IMR-90 (cell line): ENCODE measurements at regions not wholly inside any gene's neighbourhood (a gene's known extent, or its start where the extent isn't known, plus 50 kb on each side); places are given as distances from the start of the nearest gene placed in this dataset.

ENCODE experiments used
- BHLHE40 ChIP-seq: fragments of 150-350 bp; IDR thresholded peaks from 2 replicates; pipeline ENCODE4 v1.6.1; 2016; ENCODE audit warnings: mild to moderate bottlenecking, low read depth, low read length
- CEBPB ChIP-seq: IDR thresholded peaks from 2 replicates; pipeline ENCODE4 v1.6.1; 2012; ENCODE audit warnings: low read depth, low read length, improper control_type of control experiment
- CHD1 ChIP-seq: IDR thresholded peaks from 2 replicates; pipeline ENCODE4 v1.6.1; 2012; ENCODE audit warnings: low read depth, low read length, improper control_type of control experiment
- CTCF ChIP-seq: conservative IDR thresholded peaks from 2 replicates; pipeline ENCODE4 v1.5.1; 2012; ENCODE audit warnings: mild to moderate bottlenecking, low read depth, low read length, improper control_type of control experiment
- ELK1 ChIP-seq: fragments of 150-350 bp; IDR thresholded peaks from 2 replicates; pipeline ENCODE4 v1.6.1; 2016; ENCODE audit warnings: low read depth, mild to moderate bottlenecking, low read length, moderate library complexity, borderline replicate concordance
- FOS ChIP-seq: fragments of 150-350 bp; IDR thresholded peaks from 2 replicates; pipeline ENCODE4 v1.6.1; 2016; ENCODE audit warnings: low read depth, low read length
- MXI1 ChIP-seq: IDR thresholded peaks from 2 replicates; pipeline ENCODE4 v1.6.1; 2012; ENCODE audit warnings: low read depth, mild to moderate bottlenecking, low read length, moderate library complexity, borderline replicate concordance
- NFE2L2 ChIP-seq: fragments of 150-350 bp; IDR thresholded peaks from 2 replicates; pipeline ENCODE4 v1.6.1; 2016; ENCODE audit warnings: low read depth, mild to moderate bottlenecking, low read length
- POLR2A ChIP-seq: IDR thresholded peaks from 2 replicates; pipeline ENCODE4 v1.6.1; 2012; ENCODE audit warnings: mild to moderate bottlenecking, low read depth, low read length
- RCOR1 ChIP-seq: IDR thresholded peaks from 2 replicates; pipeline ENCODE4 v1.6.1; 2012; ENCODE audit warnings: mild to moderate bottlenecking, low read length, improper control_type of control experiment; ENCODE audit not compliant: insufficient replicate concordance
- RFX5 ChIP-seq: IDR thresholded peaks from 2 replicates; pipeline ENCODE4 v1.8.0; 2012; ENCODE audit warnings: low read depth, mild to moderate bottlenecking, low read length, moderate library complexity
- SMC3 ChIP-seq: fragments of 150-350 bp; IDR thresholded peaks from 2 replicates; pipeline ENCODE4 v1.6.1; 2016; ENCODE audit warnings: low read depth, mild to moderate bottlenecking, antibody characterized with exemption, low read length, moderate library complexity
- USF2 ChIP-seq: fragments of 150-350 bp; IDR thresholded peaks from 2 replicates; pipeline ENCODE4 v1.6.1; 2017; ENCODE audit warnings: mild to moderate bottlenecking, antibody characterized with exemption, low read length, low read depth

GRCh38 chr6:68054756-68055155 is 580.3 kb upstream of the ADGRB3 start:
- TF ChIP-seq CTCF = no peak
- TF ChIP-seq BHLHE40 = no peak
- TF ChIP-seq SMC3 = no peak
- TF ChIP-seq POLR2A = no peak
- TF ChIP-seq CEBPB = no peak
- TF ChIP-seq RCOR1 = no peak
- no peak for TF ChIP-seq USF2
- no peak for TF ChIP-seq MXI1
- TF ChIP-seq ELK1 = no peak
- no peak for TF ChIP-seq FOS
- TF ChIP-seq CHD1 = no peak
- TF ChIP-seq NFE2L2 = no peak
- no peak for TF ChIP-seq RFX5
